ENCODE measurements at regions not wholly inside any gene's neighbourhood (a gene's known extent, or its start where the extent isn't known, plus 50 kb on each side); places are given as distances from the start of the nearest gene placed in this dataset.

DNA sequence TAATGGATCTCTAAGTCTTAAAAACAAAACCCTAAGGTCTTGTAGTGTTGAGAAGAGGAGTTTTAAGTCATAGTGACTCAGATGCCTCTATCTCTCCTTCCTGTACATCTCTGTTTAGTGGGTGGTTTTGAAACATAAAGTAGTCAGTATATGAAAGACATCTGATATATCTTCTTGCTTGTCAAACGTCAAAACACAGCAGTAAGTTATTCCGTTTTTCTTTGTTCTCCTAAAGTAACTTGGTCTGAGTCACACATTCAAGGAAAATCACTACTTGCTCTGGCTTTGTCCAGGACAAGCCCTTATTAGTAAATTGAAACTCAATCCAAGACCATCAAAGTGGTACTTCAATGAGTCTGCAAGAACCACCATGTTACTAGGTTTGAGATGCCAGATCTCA is 1172.5 kb downstream of the BCL11B start:
- TF ChIP-seq POLR2A (IDR thresholded peaks at IDR 0.05; ENCODE audit: low read depth, low read length) (no peak), CTCF (conservative IDR thresholded peaks at IDR 0.05; ENCODE audit: low read depth, low read length) (no peak), CHD1 (IDR thresholded peaks at IDR 0.05; ENCODE audit: low read depth, low read length) (no peak), MXI1 (IDR thresholded peaks at IDR 0.05; ENCODE audit: borderline replicate concordance, low read depth, low read length) (no peak), MAFK (IDR thresholded peaks at IDR 0.05; ENCODE audit: low read depth, low read length) (no peak), RCOR1 (IDR thresholded peaks at IDR 0.05; ENCODE audit: insufficient replicate concordance, low read length) (no peak), USF2 (IDR thresholded peaks at IDR 0.05; ENCODE audit: low read depth, low read length) (no peak), ELK1 (IDR thresholded peaks at IDR 0.05; ENCODE audit: borderline replicate concordance, low read depth, low read length) (no peak), RAD21 (IDR thresholded peaks at IDR 0.05; ENCODE audit: low read length) (no peak), NFE2L2 (IDR thresholded peaks at IDR 0.05; ENCODE audit: low read depth, low read length) (no peak), MAZ (IDR thresholded peaks at IDR 0.05; ENCODE audit: borderline replicate concordance, low read depth, low read length) (no peak)

Measured in IMR-90 (cell line).